Left cardiac atrium (tissue), 4 donors: ENCODE measurements at regions not wholly inside any gene's neighbourhood (a gene's known extent, or its start where the extent isn't known, plus 50 kb on each side); places are given as distances from the start of the nearest gene placed in this dataset.
A peak's percentile ranks its signal among the peaks of the same experiment; 100 is the strongest.

ENCODE experiments used
- ATAC-seq, 2 donors: fragments of 200-7000 bp; cut with Tn5 transposase; one replicate each; pipeline ENCODE4 v1.9.1; 2020; ENCODE audit warnings: mild to moderate bottlenecking in 2 of 2, moderate library complexity in 2 of 2
- DNase-seq: peaks from one replicate; pipeline ENCODE4 v3.0.0-alpha.2; 2020
- intact Hi-C, 2 donors: fragments of 100-400 bp; cut with DNase I; formaldehyde crosslinking; loops; one replicate each; pipeline versions ENCODE4 v1.14.1 to v1.15.1; 2022 to 2023
- donor health status: DM: no; HTN: yes; CAD: no.
- donor health status: DM: no; HTN: yes; CAD: no; lungs with severe emphysema.
- donor health status: DM: yes; HTN: yes; CAD: no.
- donor health status: Dilated cardiomyopathy.

DNA sequence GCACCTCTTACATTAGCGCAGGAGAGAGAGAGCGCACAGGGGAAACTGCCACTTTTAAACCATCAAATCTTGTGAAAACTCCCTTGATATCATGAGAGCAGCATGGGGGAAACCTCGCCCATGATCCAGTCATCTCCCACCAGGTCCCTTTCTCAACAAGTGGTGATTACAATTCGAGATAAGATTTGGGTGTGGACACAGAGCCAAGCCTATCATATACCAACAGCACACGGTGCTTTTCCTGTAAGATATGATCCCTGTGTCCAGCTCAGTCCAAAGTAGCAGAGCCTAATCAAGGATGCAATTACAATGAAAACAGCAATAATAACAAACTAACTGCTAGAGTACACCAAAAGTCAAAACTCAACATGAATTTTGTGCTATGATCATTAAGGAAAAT is 148.7 kb upstream of the TCF21 start:
- ATAC-seq (no peak), DNase-seq (no peak)
- intact Hi-C loops, result no loop called here

- ATAC-seq, result no peak
- intact Hi-C loops, result no loop called here
- no peak for DNase-seq
Observed at GRCh38 chr6:133740816-133741215, 148.1 kb upstream of the TCF21 start.

DNA sequence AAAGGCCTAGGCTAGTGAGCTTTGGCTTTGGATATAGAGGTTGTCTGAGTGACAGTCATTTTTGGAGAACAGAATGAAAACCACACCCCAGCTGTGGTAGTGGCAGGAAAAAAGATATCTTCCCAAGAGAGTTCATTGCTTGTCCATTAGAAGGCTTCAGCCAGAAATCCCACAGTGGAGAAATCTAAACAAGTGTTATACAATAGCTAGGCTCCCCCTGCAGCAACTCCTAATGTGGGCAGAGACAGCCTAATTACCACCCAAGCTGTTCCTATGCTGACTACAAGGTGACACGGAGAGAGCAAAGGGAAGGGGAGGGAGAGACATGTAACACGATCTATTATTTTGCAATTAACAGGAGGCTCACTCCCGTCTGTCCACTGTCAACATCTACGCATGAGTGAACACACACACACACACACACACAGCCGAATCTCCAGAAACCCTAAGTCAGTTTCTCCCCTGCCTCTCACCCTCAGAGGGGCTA is 147.5 kb upstream of the TCF21 start:
- ATAC-seq, result peak; percentile 37 to 53
- intact Hi-C loops, result no loop called here

GRCh38 chr6:133743621-133744020 is 145.3 kb upstream of the TCF21 start:
- DNase-seq, result no peak
- ATAC-seq, result no peak
- intact Hi-C loops, result no loop called here

More for the DNA sequence above, 147.5 kb upstream of the TCF21 start:
- DNase-seq, result no peak

- ATAC-seq (no peak), DNase-seq (no peak)
- intact Hi-C loops, result no loop called here
Observed at GRCh38 chr6:133746417-133746770, 142.5 kb upstream of the TCF21 start.

GRCh38 chr6:133748628-133749027 is 140.3 kb upstream of the TCF21 start:
- DNase-seq (no peak), ATAC-seq (no peak)
- intact Hi-C loops, result no loop called here

DNA sequence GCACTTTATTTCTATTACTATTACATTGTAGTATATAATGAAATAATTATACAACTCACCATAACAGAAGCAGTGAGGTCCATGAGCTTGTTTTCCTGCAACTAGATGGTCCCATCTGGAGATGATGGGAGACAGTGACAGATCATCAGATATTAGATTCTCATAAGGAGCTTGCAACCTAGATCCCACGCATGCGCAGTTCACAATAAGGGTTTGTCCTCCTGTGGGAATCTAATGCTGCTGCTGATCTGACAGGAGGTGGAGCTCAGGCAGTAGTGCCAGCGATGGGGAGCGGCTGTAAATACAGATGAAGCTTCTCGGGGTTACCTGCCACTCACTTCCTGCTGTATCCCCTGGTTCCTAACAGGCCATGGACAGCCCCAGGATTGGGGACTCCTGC is 139.5 kb upstream of the TCF21 start:
- ATAC-seq, result no peak
- intact Hi-C loops, result no loop called here
- no peak for DNase-seq

DNA sequence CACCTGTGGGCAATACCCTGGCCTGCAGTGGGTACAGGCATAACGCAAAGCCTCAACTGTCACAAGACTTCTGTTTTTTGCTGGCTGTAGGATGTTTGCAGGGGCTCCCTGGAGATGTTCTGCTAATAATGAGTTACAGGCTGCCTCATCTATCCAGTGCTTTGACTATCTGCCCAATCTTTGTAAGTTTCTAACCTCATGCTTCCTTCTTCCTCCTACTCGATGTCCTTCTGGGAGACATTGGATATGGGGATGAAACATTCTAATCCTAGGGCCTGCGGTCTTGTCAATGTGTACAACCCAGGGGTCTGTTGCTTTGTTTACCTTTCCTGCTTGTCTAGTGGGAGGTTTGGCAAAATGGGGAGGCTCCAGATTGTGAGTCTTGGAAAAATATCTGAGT is 136.8 kb upstream of the TCF21 start:
- ATAC-seq (peak in 1 of 2 donors; percentile 62), DNase-seq (no peak)
- intact Hi-C loops, result no loop called here

- intact Hi-C loops, result no loop called here
- DNase-seq (no peak), ATAC-seq (no peak)
Observed at GRCh38 chr6:133753756-133754155, 135.2 kb upstream of the TCF21 start.

- intact Hi-C loops, result no loop called here
Observed at GRCh38 chr6:133754298-133754697, 134.6 kb upstream of the TCF21 start.

DNA sequence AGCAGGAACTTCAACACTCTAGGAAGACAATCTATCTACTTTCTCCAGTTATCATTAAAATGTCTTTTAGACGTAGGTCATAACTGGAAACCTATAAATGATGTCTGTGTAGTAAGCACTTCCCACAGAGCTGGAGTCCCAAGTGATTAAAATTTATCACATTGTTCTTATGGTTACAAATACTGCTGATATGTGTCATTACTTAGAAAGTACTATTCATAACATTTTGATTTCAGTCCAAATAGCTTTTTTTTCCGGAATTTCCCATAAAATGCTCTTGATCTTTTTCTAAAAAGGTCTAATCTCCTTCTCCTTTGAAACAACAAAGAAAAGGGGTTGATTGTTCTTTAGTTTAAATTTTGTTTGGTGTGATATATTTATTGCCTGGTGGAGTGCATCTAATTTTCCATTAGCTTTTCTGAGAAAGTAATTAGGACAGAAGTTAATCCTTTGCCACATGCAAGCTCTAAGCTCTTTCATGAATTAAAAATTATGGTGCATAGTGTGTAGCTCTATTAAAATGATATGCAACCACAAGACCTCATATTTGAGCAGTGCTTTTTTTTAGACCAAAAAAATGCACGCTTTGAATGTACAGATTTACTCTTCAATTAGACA is 132.7 kb upstream of the TCF21 start:
- peak in 1 of 2 donors; percentile 74 for ATAC-seq
- intact Hi-C loops, result no loop called here
- no peak for DNase-seq

More at GRCh38 chr6:133754298-133754697, 134.6 kb upstream of the TCF21 start:
- DNase-seq (no peak), ATAC-seq (no peak)

GRCh38 chr6:133757335-133757734 is 131.6 kb upstream of the TCF21 start:
- ATAC-seq, result no peak
- no peak for DNase-seq
- intact Hi-C loops, result no loop called here

DNA sequence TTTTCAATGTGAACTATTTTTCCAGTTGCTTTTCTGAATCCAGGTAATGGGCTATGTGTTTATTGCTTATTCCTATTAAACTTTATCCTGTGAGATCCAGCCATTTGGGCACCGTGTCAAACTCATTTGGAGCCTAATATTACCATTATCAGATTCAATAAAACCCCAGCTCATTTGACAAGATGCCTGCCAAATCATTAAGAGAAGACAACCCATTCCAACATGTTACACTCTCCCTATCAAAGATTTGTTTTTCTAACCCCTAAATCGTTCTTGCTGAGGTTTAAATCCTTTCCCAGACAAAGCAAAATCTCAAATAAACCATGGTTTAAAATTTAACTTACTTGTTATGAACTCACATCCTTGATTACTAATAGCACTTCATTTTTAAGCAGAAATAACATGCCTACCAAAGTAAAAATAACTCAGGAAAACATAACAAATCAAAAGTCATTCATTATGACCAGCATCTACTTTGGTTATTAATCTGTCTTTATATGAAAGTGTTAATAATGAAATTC is 130.0 kb upstream of the TCF21 start:
- intact Hi-C loops, result no loop called here
- ATAC-seq, result no peak
- no peak for DNase-seq

DNA sequence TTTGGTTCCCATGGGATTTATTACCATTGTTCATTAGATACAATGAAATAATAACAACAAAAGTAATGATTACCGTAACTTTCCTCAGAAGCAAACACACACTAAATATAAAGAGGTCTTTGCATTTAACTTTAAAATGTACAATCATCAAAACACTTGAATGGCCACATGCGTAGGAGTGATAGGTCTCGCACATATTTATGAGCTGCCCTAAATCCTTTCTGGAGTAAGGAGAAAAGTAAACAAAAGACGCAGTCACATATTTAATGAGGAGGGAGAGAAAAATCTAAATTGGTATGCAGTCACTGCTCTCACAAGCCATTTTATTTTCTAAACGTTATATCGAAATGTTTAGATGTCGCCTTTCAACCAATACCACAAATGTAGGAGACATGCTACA is 129.4 kb upstream of the TCF21 start:
- ATAC-seq (no peak), DNase-seq (no peak)
- intact Hi-C loops, result no loop called here

DNA sequence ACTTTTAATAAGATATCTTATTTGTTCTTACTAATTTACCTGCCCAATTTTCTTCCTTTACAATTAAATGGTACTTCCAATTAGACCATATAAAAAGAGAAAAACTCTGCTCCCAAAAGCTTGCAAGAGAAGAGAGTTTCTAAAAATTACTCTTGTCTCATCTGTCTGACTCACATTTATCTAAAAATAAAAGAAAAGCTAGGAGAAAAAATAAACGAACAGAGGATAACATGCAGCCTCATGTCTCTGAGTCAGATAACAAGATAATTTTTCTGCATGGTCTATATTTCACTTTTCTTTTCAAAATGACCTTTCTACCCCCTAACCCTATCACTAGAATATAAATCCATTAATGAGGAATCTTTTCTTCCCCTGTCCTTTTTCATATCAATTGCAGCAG is 127.2 kb upstream of the TCF21 start:
- ATAC-seq, result peak in 1 of 2 donors; percentile 50
- intact Hi-C loops, result no loop called here
- no peak for DNase-seq

- DNase-seq (no peak), ATAC-seq (peak; percentile 32 to 63)
- intact Hi-C loops, result no loop called here
Observed at GRCh38 chr6:133764008-133764753, 124.7 kb upstream of the TCF21 start.

GRCh38 chr6:133764754-133765208 is 124.1 kb upstream of the TCF21 start:
- peak in 1 of 2 donors; percentile 11 for ATAC-seq
- DNase-seq, result no peak
- intact Hi-C loops, result no loop called here

- no peak for DNase-seq
- peak in 1 of 2 donors; percentile 50 for ATAC-seq
- intact Hi-C loops, result no loop called here
Observed at GRCh38 chr6:133767357-133767970, 121.4 kb upstream of the TCF21 start.

GRCh38 chr6:133768656-133769295 is 120.1 kb upstream of the TCF21 start:
- intact Hi-C loops, result no loop called here
- ATAC-seq (no peak), DNase-seq (peak; percentile 65)

- DNase-seq (no peak), ATAC-seq (no peak)
- intact Hi-C loops, result no loop called here
Observed at GRCh38 chr6:133769463-133769862, 119.5 kb upstream of the TCF21 start.
